Stimulated activated CD8-positive, alpha-beta memory T cell treated with anti-CD3 and anti-CD28 coated beads, Interleukin-7, amount 100 ng/mL, for 48 hours (primary cell): ENCODE measurements at regions not wholly inside any gene's neighbourhood (a gene's known extent, or its start where the extent isn't known, plus 50 kb on each side); places are given as distances from the start of the nearest gene placed in this dataset.

Experiments
- DNase-seq, 2 donors: peaks; one replicate each; pipeline ENCODE4 v3.0.0-alpha.2; 2020; ENCODE audit warnings: low read depth in 1 of 2; ENCODE audit errors: extremely low read depth in 1 of 2

- DNase-seq, result no peak
Measured at GRCh38 chr13:59330764-59331163, 833.0 kb downstream of the DIAPH3 start.

- DNase-seq, result no peak
Measured at GRCh38 chr13:59332966-59333365, 830.8 kb downstream of the DIAPH3 start.

- DNase-seq, result no peak
Measured at GRCh38 chr13:59337070-59337469, 826.7 kb downstream of the DIAPH3 start.

- DNase-seq, result no peak
Measured at GRCh38 chr13:59340151-59340550, 823.6 kb downstream of the DIAPH3 start.

- no peak for DNase-seq
Measured at GRCh38 chr13:59340581-59340980, 823.1 kb downstream of the DIAPH3 start.

GRCh38 chr13:59342400-59342799, 821.3 kb downstream of the DIAPH3 start:
- no peak for DNase-seq

- DNase-seq, result no peak
Measured at GRCh38 chr13:59343132-59343531, 820.6 kb downstream of the DIAPH3 start.

- DNase-seq, result no peak
Measured at GRCh38 chr13:59343993-59344822, 819.5 kb downstream of the DIAPH3 start.

GRCh38 chr13:59345311-59345710, 818.4 kb downstream of the DIAPH3 start:
- no peak for DNase-seq

GRCh38 chr13:59346999-59347723, 816.6 kb downstream of the DIAPH3 start:
- DNase-seq, result no peak

- no peak for DNase-seq
Measured at GRCh38 chr13:59348617-59349016, 815.1 kb downstream of the DIAPH3 start.

GRCh38 chr13:59352600-59352999, 811.1 kb downstream of the DIAPH3 start:
- no peak for DNase-seq

GRCh38 chr13:59354665-59355369, 808.9 kb downstream of the DIAPH3 start:
- no peak for DNase-seq

GRCh38 chr13:59356607-59357006, 807.1 kb downstream of the DIAPH3 start:
- no peak for DNase-seq

- no peak for DNase-seq
Measured at GRCh38 chr13:59358014-59358413, 805.7 kb downstream of the DIAPH3 start.

GRCh38 chr13:59360108-59360507, 803.6 kb downstream of the DIAPH3 start:
- no peak for DNase-seq

GRCh38 chr13:59360916-59361315, 802.8 kb downstream of the DIAPH3 start:
- no peak for DNase-seq

- no peak for DNase-seq
Measured at GRCh38 chr13:59363313-59363712, 800.4 kb downstream of the DIAPH3 start.

GRCh38 chr13:59363947-59364346, 799.8 kb downstream of the DIAPH3 start:
- DNase-seq, result no peak

GRCh38 chr13:59364641-59365085, 799.1 kb downstream of the DIAPH3 start:
- DNase-seq, result no peak

GRCh38 chr13:59367467-59367866, 796.3 kb downstream of the DIAPH3 start:
- no peak for DNase-seq
